ENCODE measurements at regions not wholly inside any gene's neighbourhood (a gene's known extent, or its start where the extent isn't known, plus 50 kb on each side); places are given as distances from the start of the nearest gene placed in this dataset.

- TF ChIP-seq POLR2A (IDR thresholded peaks at IDR 0.05) (no peak), CTCF (IDR thresholded peaks at IDR 0.05 in 8 of 11, conservative IDR thresholded peaks at IDR 0.05 in 3 of 11) (no peak)
These were observed 283.9 kb downstream of the TECRL start for GRCh38 chr4:64125354-64125753.
